Adipocyte (in vitro differentiated cells): ENCODE measurements at regions not wholly inside any gene's neighbourhood (a gene's known extent, or its start where the extent isn't known, plus 50 kb on each side); places are given as distances from the start of the nearest gene placed in this dataset.
A peak's percentile ranks its signal among the peaks of the same experiment; 100 is the strongest.

ENCODE experiments used
- DNase-seq: peaks from one replicate; pipeline ENCODE4 v3.0.0-alpha.2; 2015; ENCODE audit warnings: low read depth
- H3K27me3 ChIP-seq: replicated peaks from 2 replicates; pipeline ENCODE4 v1.7.0; 2013; ENCODE audit warnings: mild to moderate bottlenecking, low read length, moderate library complexity; ENCODE audit not compliant: control insufficient read depth, insufficient read depth
- H3K36me3 ChIP-seq: 2 replicates; pipeline ENCODE4 v1.7.0; 2013; ENCODE audit warnings: low read length, mild to moderate bottlenecking, moderate library complexity; ENCODE audit not compliant: control insufficient read depth, insufficient read depth, severe bottlenecking
- H3K4me1 ChIP-seq: 2 replicates; pipeline ENCODE4 v1.7.0; 2013; ENCODE audit warnings: mild to moderate bottlenecking, low read length, moderate library complexity; ENCODE audit not compliant: control insufficient read depth, insufficient read depth
- H3K4me3 ChIP-seq: 2 replicates; pipeline ENCODE4 v1.7.0; 2013; ENCODE audit warnings: mild to moderate bottlenecking, low read length, moderate library complexity
- H3K9ac ChIP-seq: 2 replicates; pipeline ENCODE4 v1.7.0; 2013; ENCODE audit warnings: mild to moderate bottlenecking, low read length, moderate library complexity
- H3K9me3 ChIP-seq: 2 replicates; pipeline ENCODE4 v1.7.0; 2013; ENCODE audit warnings: mild to moderate bottlenecking, low read length, moderate library complexity; ENCODE audit not compliant: control insufficient read depth

- no peak overlapping the region for H3K9ac ChIP-seq
- H3K4me1 ChIP-seq = no peaks in the 10 kb centered on the region
- H3K27me3 ChIP-seq = peaks cover 3% of the 10 kb centered on the region
- DNase-seq = no peak
- no peak overlapping the region for H3K4me3 ChIP-seq
- H3K9me3 ChIP-seq = no peaks in the 10 kb centered on the region
- no peaks in the 10 kb centered on the region for H3K36me3 ChIP-seq
These were observed 1288.5 kb upstream of the AUTS2 start for GRCh38 chr7:68309806-68310205.

- no peak overlapping the region for H3K9ac ChIP-seq
- H3K36me3 ChIP-seq = no peaks in the 10 kb centered on the region
- DNase-seq = no peak
- no peak overlapping the region for H3K4me3 ChIP-seq
- no peaks in the 10 kb centered on the region for H3K9me3 ChIP-seq
- peaks cover 3% of the 10 kb centered on the region for H3K27me3 ChIP-seq
- H3K4me1 ChIP-seq = no peaks in the 10 kb centered on the region
These were observed 1286.3 kb upstream of the AUTS2 start for GRCh38 chr7:68311958-68312357.

GRCh38 chr7:68313806-68314205 is 1284.5 kb upstream of the AUTS2 start:
- Histone ChIP-seq H3K9me3 (no peaks in the 10 kb centered on the region), H3K9ac (no peak overlapping the region), H3K36me3 (no peaks in the 10 kb centered on the region), H3K4me3 (no peak overlapping the region), H3K27me3 (peaks cover 3% of the 10 kb centered on the region), H3K4me1 (no peaks in the 10 kb centered on the region)
- DNase-seq = no peak

GRCh38 chr7:68314208-68314607 is 1284.1 kb upstream of the AUTS2 start:
- no peak overlapping the region for H3K9ac ChIP-seq
- H3K36me3 ChIP-seq = no peaks in the 10 kb centered on the region
- H3K27me3 ChIP-seq = peaks cover 3% of the 10 kb centered on the region
- DNase-seq = no peak
- H3K9me3 ChIP-seq = no peaks in the 10 kb centered on the region
- H3K4me1 ChIP-seq = no peaks in the 10 kb centered on the region
- H3K4me3 ChIP-seq = no peak overlapping the region

- Histone ChIP-seq H3K36me3 (no peaks in the 10 kb centered on the region), H3K27me3 (peaks cover 3% of the 10 kb centered on the region), H3K9me3 (no peaks in the 10 kb centered on the region), H3K4me3 (no peak overlapping the region), H3K4me1 (peaks cover 13% of the 10 kb centered on the region), H3K9ac (no peak overlapping the region)
- DNase-seq = no peak
These were observed 1280.8 kb upstream of the AUTS2 start for GRCh38 chr7:68317476-68317875.

GRCh38 chr7:68319061-68319460 is 1279.2 kb upstream of the AUTS2 start:
- Histone ChIP-seq H3K9ac (no peak overlapping the region), H3K9me3 (no peaks in the 10 kb centered on the region), H3K4me3 (no peak overlapping the region), H3K36me3 (no peaks in the 10 kb centered on the region), H3K4me1 (peaks cover 13% of the 10 kb centered on the region), H3K27me3 (no peaks in the 10 kb centered on the region)
- DNase-seq = no peak

- H3K36me3 ChIP-seq = no peaks in the 10 kb centered on the region
- no peak overlapping the region for H3K9ac ChIP-seq
- peak; percentile 19 for DNase-seq
- H3K4me3 ChIP-seq = no peak overlapping the region
- peaks cover 13% of the 10 kb centered on the region for H3K4me1 ChIP-seq
- H3K9me3 ChIP-seq = no peaks in the 10 kb centered on the region
- no peaks in the 10 kb centered on the region for H3K27me3 ChIP-seq
These were observed 1277.1 kb upstream of the AUTS2 start for GRCh38 chr7:68321076-68321639.

- Histone ChIP-seq H3K9ac (no peak overlapping the region), H3K27me3 (no peaks in the 10 kb centered on the region), H3K4me3 (no peak overlapping the region), H3K4me1 (peaks cover 13% of the 10 kb centered on the region), H3K36me3 (no peaks in the 10 kb centered on the region), H3K9me3 (no peaks in the 10 kb centered on the region)
- no peak for DNase-seq
These were observed 1276.3 kb upstream of the AUTS2 start for GRCh38 chr7:68321776-68322496.

- H3K36me3 ChIP-seq = no peaks in the 10 kb centered on the region
- no peak for DNase-seq
- no peak overlapping the region for H3K4me3 ChIP-seq
- no peak overlapping the region for H3K9ac ChIP-seq
- no peaks in the 10 kb centered on the region for H3K9me3 ChIP-seq
- peaks cover 13% of the 10 kb centered on the region for H3K4me1 ChIP-seq
- no peaks in the 10 kb centered on the region for H3K27me3 ChIP-seq
These were observed 1273.7 kb upstream of the AUTS2 start for GRCh38 chr7:68324621-68325020.

- peaks cover 16% of the 10 kb centered on the region for H3K9me3 ChIP-seq
- no peaks in the 10 kb centered on the region for H3K27me3 ChIP-seq
- DNase-seq = no peak
- H3K4me1 ChIP-seq = no peaks in the 10 kb centered on the region
- no peak overlapping the region for H3K4me3 ChIP-seq
- H3K9ac ChIP-seq = no peak overlapping the region
- no peaks in the 10 kb centered on the region for H3K36me3 ChIP-seq
These were observed 1264.1 kb upstream of the AUTS2 start for GRCh38 chr7:68334216-68334615.

GRCh38 chr7:68334636-68335272 is 1263.5 kb upstream of the AUTS2 start:
- DNase-seq = no peak
- no peaks in the 10 kb centered on the region for H3K4me1 ChIP-seq

More at GRCh38 chr7:68334636-68335272, 1263.5 kb upstream of the AUTS2 start:
- H3K27me3 ChIP-seq = no peaks in the 10 kb centered on the region
- H3K9ac ChIP-seq = no peak overlapping the region
- no peak overlapping the region for H3K4me3 ChIP-seq
- H3K36me3 ChIP-seq = no peaks in the 10 kb centered on the region
- H3K9me3 ChIP-seq = peaks cover 16% of the 10 kb centered on the region
